ENCODE measurements at regions not wholly inside any gene's neighbourhood (a gene's known extent, or its start where the extent isn't known, plus 50 kb on each side); places are given as distances from the start of the nearest gene placed in this dataset.

GRCh38 chr2:58906081-58906645 is 665.0 kb upstream of the FANCL start:
- in situ Hi-C loops (cut with HindIII; ENCODE audit: low sequenced_read_pairs), result no loop called here

GRCh38 chr2:58904095-58904494 is 663.0 kb upstream of the FANCL start:
- in situ Hi-C loops (cut with HindIII; ENCODE audit: low sequenced_read_pairs), result no loop called here

More at GRCh38 chr2:58906081-58906645, 665.0 kb upstream of the FANCL start:
- no peak for DNase-seq (ENCODE audit: low spot score)

DNA sequence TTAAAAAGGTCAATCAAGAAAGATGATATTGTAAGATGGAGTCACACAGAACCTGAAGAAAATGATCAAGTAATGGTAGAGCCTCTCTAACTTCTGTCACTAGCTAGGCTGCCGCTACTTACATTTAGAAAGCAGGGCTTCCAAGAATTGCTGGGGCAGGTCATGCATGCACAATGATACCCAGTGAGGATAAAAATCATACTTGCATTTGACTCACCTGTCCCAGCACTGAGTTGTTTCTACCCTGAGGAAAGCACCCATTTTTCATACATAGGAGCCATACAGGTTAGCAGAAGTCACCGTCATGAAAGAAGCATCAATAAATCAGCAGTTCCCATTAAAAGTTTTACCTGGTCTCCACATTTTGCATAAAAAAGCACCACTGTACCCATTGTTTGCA is 662.3 kb upstream of the FANCL start:
- in situ Hi-C loops (cut with HindIII; ENCODE audit: low sequenced_read_pairs), result no loop called here
- DNase-seq (ENCODE audit: low spot score), result no peak

More at GRCh38 chr2:58904095-58904494, 663.0 kb upstream of the FANCL start:
- DNase-seq (ENCODE audit: low spot score), result no peak

DNA sequence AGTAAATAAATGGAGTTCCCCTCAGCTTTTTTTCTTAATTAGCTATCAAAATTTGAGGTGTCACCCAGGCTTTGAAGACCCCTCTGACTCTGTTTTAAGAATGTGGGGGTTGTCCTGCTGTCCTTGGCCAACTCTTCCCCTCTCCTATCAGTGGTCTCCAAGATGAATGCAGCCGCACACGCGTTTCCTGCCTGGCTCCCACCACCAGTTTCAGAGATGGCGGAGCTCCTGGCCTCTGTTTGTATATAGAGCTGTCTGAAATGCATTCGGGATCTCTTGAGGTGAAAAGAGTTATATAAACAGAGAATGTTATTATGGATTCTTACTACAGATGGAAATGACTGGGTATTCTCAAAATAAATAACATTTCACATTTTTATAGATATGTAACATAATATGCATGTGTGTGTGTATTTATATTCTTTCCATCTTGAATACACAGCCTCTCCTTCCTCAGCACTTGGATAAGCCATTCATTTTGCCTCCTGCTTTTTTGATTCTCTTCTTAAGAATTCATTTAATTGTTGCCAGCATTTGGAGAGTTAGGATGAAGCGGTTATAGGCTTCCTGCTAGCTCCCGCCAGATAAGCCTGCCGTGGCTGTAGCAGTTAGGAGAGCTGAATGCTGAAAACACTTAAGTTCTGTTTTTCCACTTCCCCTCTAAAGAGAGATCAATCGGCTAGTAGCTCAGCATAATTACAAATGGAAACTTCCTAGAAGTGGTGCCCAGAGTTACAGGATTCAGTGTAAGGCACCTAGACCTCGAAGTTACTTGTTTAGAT is 659.3 kb upstream of the FANCL start:
- in situ Hi-C loops (cut with HindIII; ENCODE audit: low sequenced_read_pairs), result no loop called here
- DNase-seq (ENCODE audit: low spot score), result no peak

GRCh38 chr2:58899692-58900091 is 658.6 kb upstream of the FANCL start:
- in situ Hi-C loops (cut with HindIII; ENCODE audit: low sequenced_read_pairs), result no loop called here
- no peak for DNase-seq (ENCODE audit: low spot score)

GRCh38 chr2:58896638-58897037 is 655.5 kb upstream of the FANCL start:
- no peak for DNase-seq (ENCODE audit: low spot score)
- in situ Hi-C loops (cut with HindIII; ENCODE audit: low sequenced_read_pairs), result no loop called here

DNA sequence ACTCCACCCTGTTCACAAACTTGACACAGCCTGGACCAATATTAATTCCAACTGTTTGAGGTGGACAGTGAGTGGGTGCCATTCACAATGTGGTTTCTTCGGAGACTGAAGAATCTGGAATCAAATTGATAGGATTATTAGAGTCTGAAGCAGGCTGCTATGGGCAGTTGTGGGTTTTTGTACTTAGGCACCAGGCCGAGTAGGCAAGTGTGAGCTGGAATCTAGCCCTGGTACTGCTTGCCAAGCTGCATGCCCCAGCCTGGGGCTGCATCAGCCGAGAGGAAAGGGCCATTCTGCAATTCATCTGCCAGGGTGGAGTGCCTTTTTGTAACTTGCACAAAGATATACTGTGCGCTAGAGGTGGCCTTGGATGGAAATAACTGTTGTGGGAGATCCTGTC is 654.7 kb upstream of the FANCL start:
- peak; percentile 8 for DNase-seq (ENCODE audit: low spot score)
- in situ Hi-C loops (cut with HindIII; ENCODE audit: low sequenced_read_pairs), result no loop called here

GRCh38 chr2:58893656-58894351 is 652.7 kb upstream of the FANCL start:
- DNase-seq (ENCODE audit: low spot score), result no peak
- in situ Hi-C loops (cut with HindIII; ENCODE audit: low sequenced_read_pairs), result no loop called here

- DNase-seq (ENCODE audit: low spot score), result no peak
- in situ Hi-C loops (cut with HindIII; ENCODE audit: low sequenced_read_pairs), result no loop called here
Measured at GRCh38 chr2:58891828-58892377, 650.8 kb upstream of the FANCL start.

DNA sequence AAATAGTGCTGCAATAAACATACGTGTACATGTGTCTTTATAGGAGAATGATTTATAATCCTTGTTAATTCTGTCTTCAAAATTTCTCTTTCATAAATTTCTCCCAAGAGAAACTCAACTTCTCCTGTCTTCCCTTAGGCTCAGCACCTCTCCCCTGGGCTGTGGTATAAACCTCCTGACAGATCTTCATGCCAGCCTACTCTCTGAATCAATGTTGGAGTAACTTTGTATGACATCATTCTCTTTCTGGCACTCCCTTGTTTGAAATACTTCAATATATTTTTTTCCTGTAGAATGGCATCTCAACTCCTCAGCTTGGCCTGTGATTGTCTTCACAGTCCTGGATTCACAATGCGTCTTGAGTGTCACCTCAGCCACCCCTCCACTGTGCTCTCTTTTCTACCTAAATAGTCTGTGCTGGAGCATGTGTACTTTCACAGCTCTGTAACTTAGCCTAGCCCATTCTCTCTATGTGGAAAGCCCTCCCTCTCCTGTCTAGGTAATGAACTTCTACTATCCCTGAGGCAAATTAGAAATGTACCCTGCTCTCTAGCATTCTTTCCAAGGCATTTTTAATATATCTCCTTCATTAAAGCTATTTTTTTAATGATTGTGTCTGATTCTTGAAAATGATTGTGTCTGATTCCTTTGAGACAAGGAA is 649.9 kb upstream of the FANCL start:
- in situ Hi-C loops (cut with HindIII; ENCODE audit: low sequenced_read_pairs), result no loop called here
- no peak for DNase-seq (ENCODE audit: low spot score)

DNA sequence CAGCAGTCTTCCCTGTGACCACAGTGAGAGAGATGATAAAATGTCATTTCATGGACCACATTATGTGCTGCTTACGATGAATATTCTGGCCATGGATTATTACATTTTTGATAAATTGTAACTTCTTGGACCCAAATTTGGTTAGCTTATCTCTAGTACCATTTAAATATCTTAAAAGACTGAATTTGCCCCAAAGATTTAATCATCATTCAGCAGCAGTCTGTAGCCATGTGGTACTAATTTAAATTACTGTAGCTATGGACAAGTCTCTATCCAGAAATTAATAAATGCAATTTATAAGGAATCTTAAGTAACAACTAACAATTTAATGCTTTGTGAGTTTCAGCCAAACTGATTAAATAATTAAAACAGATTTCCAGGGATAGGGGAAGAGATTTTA is 644.9 kb upstream of the FANCL start:
- in situ Hi-C loops (cut with HindIII; ENCODE audit: low sequenced_read_pairs), result no loop called here
- DNase-seq (ENCODE audit: low spot score), result no peak

DNA sequence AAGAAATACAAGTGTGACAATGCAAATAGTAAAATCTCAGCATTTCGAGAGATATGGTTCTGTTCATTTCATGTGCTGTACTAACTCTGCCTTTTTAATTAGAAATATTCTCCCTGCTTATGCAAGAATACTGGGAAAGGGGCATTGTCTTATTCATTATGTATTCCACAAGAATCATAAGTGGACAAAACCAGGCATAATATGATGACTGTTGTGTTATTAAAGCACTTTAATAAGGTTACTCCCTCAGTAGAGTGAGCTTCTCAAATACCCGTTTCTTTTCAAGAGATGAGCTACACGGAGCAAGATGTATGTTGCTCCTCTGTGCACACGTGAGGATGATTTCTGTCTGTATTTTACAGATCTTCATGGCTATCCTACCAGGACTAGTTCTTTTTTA is 638.7 kb upstream of the FANCL start:
- DNase-seq (ENCODE audit: low spot score), result no peak
- in situ Hi-C loops (cut with HindIII; ENCODE audit: low sequenced_read_pairs), result no loop called here

- in situ Hi-C loops (cut with HindIII; ENCODE audit: low sequenced_read_pairs), result no loop called here
- no peak for DNase-seq (ENCODE audit: low spot score)
Measured at GRCh38 chr2:58878778-58879177, 637.7 kb upstream of the FANCL start.

DNA sequence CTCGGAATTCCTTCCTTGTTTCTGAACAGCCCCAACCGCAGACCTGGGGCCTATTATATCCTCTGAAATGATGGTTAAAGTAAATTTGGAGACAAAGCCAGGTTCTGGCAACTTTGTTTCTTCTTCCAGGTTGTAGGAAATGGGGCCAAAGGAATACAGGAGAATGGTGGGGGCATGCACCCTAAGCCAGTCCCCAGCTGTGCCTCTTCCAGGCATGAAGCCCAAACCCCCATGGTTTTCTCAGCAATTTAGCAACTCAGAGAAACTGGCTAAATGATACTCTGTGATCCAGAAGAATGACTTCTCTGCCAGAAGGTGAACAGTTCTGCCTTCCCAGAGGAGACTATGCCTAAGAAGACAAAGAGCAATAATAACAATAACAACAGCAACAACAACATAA is 635.0 kb upstream of the FANCL start:
- DNase-seq (ENCODE audit: low spot score), result no peak
- in situ Hi-C loops (cut with HindIII; ENCODE audit: low sequenced_read_pairs), result no loop called here

DNA sequence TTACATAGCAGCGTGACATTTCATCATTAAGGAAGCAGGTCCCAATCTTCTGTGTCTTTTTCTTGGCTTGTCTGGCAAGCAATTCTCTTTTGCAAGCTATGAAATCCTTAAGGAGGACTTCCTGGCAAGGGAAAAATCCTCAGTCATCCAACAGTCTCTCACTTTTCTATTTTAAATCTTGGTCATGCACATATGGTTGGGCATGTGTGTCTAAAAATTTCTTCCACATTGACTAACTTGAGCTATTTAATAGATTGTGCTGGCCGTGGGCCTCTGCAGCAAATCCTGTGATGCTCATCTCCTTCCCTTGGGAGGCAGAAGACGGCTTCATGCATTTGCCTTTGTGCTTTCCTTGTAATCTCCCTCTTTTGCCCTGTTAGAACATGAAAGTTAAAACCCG is 634.3 kb upstream of the FANCL start:
- no peak for DNase-seq (ENCODE audit: low spot score)
- in situ Hi-C loops (cut with HindIII; ENCODE audit: low sequenced_read_pairs), result no loop called here

GRCh38 chr2:58871469-58872142 is 630.5 kb upstream of the FANCL start:
- in situ Hi-C loops (cut with HindIII; ENCODE audit: low sequenced_read_pairs), result no loop called here

DNA sequence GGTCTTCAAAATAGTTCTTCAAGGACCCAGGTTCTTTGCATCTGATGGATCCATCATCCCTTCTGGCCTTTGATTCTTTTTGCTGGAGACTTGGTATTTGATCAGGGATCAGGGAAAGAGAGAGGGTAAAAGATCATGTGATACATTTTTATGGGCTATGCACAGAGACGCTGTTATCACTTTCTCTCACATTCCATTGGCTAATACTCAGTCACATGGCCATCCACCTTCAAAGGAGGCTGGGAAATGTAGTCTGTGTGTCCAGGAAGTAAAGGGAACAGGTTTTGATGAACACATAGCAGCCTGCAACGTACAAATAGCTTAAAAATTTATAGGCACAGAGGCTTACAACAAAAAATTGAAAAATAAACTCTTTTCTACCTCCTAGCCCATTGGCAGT is 629.6 kb upstream of the FANCL start:
- DNase-seq (ENCODE audit: low spot score), result no peak
- in situ Hi-C loops (cut with HindIII; ENCODE audit: low sequenced_read_pairs), result no loop called here

More at GRCh38 chr2:58871469-58872142, 630.5 kb upstream of the FANCL start:
- no peak for DNase-seq (ENCODE audit: low spot score)

DNA sequence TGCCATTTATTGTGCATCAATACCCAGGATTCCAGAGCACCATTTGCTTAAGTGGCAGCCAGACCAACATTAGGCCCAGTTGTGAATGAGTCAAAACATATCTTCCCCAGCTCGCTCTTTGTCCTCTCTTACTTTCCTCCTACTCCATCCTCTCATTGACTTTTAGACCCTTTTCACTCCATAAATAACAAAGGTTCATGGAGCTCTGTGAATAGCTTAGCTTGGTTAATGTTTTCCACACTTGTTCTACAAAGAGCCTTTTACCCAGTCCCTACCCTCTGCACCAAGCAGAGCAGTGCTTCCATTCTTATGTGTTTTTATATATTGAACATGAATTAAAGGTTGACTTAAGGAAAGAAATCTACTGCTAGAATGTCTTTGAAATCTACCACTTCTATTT is 625.8 kb upstream of the FANCL start:
- no peak for DNase-seq (ENCODE audit: low spot score)
- in situ Hi-C loops (cut with HindIII; ENCODE audit: low sequenced_read_pairs), result no loop called here

DNA sequence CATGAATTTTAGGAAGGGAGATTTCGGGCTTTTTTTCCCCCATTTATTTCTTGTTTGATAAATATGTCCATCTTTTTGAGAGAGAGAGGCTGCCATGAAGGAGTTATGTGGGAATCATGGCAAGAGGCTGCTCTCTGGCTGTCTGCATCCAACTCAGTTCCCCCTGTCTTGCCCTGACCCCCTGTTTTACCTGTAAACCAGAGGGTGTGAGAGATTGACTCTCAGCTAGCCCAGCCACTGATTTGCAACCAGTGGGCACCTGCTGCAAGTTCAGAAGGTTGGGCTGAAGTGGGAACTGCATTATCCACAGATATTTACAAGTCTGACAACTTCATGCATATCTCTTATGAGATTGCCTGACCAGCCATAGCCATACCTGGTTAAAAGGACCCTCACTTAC is 625.4 kb upstream of the FANCL start:
- no peak for DNase-seq (ENCODE audit: low spot score)
- in situ Hi-C loops (cut with HindIII; ENCODE audit: low sequenced_read_pairs), result no loop called here
